ENCODE measurements at regions not wholly inside any gene's neighbourhood (a gene's known extent, or its start where the extent isn't known, plus 50 kb on each side); places are given as distances from the start of the nearest gene placed in this dataset.

GRCh38 chr2:176502619-176503018 lies 233.4 kb downstream of the MTX2 start:
- no peaks in the 10 kb centered on the region for H3K4me1 ChIP-seq (ENCODE audit: control insufficient read depth in 2 of 3, insufficient read depth in 2 of 3, low read depth in 1 of 3, low read length in 3 of 3)
- no peak overlapping the region for H3K4me3 ChIP-seq (ENCODE audit: low read length in 3 of 3)
- no peaks in the 10 kb centered on the region for H3K27me3 ChIP-seq (ENCODE audit: control insufficient read depth, insufficient read depth, low read length)
- TF ChIP-seq, protein P1, sequence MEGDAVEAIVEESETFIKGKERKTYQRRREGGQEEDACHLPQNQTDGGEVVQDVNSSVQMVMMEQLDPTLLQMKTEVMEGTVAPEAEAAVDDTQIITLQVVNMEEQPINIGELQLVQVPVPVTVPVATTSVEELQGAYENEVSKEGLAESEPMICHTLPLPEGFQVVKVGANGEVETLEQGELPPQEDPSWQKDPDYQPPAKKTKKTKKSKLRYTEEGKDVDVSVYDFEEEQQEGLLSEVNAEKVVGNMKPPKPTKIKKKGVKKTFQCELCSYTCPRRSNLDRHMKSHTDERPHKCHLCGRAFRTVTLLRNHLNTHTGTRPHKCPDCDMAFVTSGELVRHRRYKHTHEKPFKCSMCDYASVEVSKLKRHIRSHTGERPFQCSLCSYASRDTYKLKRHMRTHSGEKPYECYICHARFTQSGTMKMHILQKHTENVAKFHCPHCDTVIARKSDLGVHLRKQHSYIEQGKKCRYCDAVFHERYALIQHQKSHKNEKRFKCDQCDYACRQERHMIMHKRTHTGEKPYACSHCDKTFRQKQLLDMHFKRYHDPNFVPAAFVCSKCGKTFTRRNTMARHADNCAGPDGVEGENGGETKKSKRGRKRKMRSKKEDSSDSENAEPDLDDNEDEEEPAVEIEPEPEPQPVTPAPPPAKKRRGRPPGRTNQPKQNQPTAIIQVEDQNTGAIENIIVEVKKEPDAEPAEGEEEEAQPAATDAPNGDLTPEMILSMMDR (IDR thresholded peaks at IDR 0.05; ENCODE audit: borderline replicate concordance, extremely low read depth, insufficient read depth) = no peak
- DNase-seq = no peak
- no peak overlapping the region for H3K9ac ChIP-seq (ENCODE audit: low read length in 3 of 3)
- no peak for FAIRE-seq
- H3K36me3 ChIP-seq (ENCODE audit: control insufficient read depth in 2 of 3, insufficient read depth in 3 of 3, low read length in 3 of 3) = no peaks in the 10 kb centered on the region
- H3K9me3 ChIP-seq (ENCODE audit: control insufficient read depth in 2 of 3, insufficient read depth in 1 of 3, low read length in 3 of 3) = no peaks in the 10 kb centered on the region
- H3K27ac ChIP-seq (ENCODE audit: low read depth in 2 of 2, low read length in 2 of 2) = no peak overlapping the region
- intact Hi-C loops (cut with DNase I) = no loop called here

DNA sequence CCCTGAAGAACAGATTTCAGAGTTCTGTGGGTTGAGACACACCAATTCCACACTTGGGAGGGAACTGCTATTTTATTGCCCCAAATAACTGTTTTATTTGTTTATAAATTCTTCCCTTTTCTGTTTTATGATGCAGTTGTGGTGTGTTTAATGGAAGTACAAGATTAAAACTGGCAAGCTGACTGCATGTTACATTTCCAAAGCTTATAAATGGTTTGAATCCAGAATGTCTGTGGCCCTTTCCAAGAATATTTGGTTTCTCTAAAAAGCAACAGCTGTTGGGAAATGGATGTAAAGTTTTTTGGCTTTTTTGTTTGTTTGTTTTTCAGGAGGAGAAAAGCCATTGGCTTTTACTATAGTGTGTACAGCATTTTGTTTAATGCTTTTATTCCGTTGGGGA lies 234.5 kb downstream of the MTX2 start:
- Histone ChIP-seq H3K27ac (ENCODE audit: low read depth in 2 of 2, low read length in 2 of 2) (no peak overlapping the region), H3K4me3 (ENCODE audit: low read length in 3 of 3) (no peak overlapping the region), H3K27me3 (ENCODE audit: control insufficient read depth, insufficient read depth, low read length) (no peaks in the 10 kb centered on the region), H3K36me3 (ENCODE audit: control insufficient read depth in 2 of 3, insufficient read depth in 3 of 3, low read length in 3 of 3) (no peaks in the 10 kb centered on the region), H3K9me3 (ENCODE audit: control insufficient read depth in 2 of 3, insufficient read depth in 1 of 3, low read length in 3 of 3) (no peaks in the 10 kb centered on the region), H3K9ac (ENCODE audit: low read length in 3 of 3) (no peak overlapping the region), H3K4me1 (ENCODE audit: control insufficient read depth in 2 of 3, insufficient read depth in 2 of 3, low read depth in 1 of 3, low read length in 3 of 3) (no peaks in the 10 kb centered on the region)
- FAIRE-seq = no peak
- TF ChIP-seq, protein P1 (IDR thresholded peaks at IDR 0.05; ENCODE audit: borderline replicate concordance, extremely low read depth, insufficient read depth) = no peak
- intact Hi-C loops (cut with DNase I) = no loop called here
- DNase-seq = peak in 1 of 5 donors; percentile 73

- no peaks in the 10 kb centered on the region for H3K36me3 ChIP-seq (ENCODE audit: control insufficient read depth in 2 of 3, insufficient read depth in 3 of 3, low read length in 3 of 3)
- FAIRE-seq = no peak
- no peaks in the 10 kb centered on the region for H3K27me3 ChIP-seq (ENCODE audit: control insufficient read depth, insufficient read depth, low read length)
- H3K4me1 ChIP-seq (ENCODE audit: control insufficient read depth in 2 of 3, insufficient read depth in 2 of 3, low read depth in 1 of 3, low read length in 3 of 3) = no peaks in the 10 kb centered on the region
- DNase-seq = peak in 1 of 5 donors; percentile 51
- TF ChIP-seq, protein P1 (IDR thresholded peaks at IDR 0.05; ENCODE audit: borderline replicate concordance, extremely low read depth, insufficient read depth) = no peak
- intact Hi-C loops (cut with DNase I) = no loop called here
- H3K4me3 ChIP-seq (ENCODE audit: low read length in 3 of 3) = no peak overlapping the region
- no peak overlapping the region for H3K27ac ChIP-seq (ENCODE audit: low read depth in 2 of 2, low read length in 2 of 2)
- H3K9ac ChIP-seq (ENCODE audit: low read length in 3 of 3) = no peak overlapping the region
- H3K9me3 ChIP-seq (ENCODE audit: control insufficient read depth in 2 of 3, insufficient read depth in 1 of 3, low read length in 3 of 3) = no peaks in the 10 kb centered on the region
Observed at GRCh38 chr2:176504440-176504839, 235.2 kb downstream of the MTX2 start.

DNA sequence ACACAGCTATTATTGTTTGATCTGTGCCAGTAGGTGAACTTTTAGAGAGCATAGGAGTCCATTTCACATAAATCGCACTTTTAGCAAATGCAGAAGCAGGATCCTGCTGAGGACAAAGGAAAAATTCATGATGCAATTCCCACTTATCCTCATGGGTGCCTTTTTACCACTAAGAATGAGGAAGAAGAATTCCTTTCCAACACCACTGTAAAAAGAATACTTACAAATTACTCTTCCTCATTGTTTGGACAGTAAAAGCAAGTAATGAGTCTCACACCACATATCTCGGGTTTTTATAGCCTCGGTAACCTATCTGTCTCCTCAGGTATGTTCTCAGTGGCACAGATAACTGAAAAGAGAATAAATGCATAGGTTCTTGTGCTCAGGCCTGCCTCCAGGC lies 238.5 kb downstream of the MTX2 start:
- H3K27me3 ChIP-seq (ENCODE audit: control insufficient read depth, insufficient read depth, low read length) = no peaks in the 10 kb centered on the region
- no peaks in the 10 kb centered on the region for H3K9me3 ChIP-seq (ENCODE audit: control insufficient read depth in 2 of 3, insufficient read depth in 1 of 3, low read length in 3 of 3)
- H3K9ac ChIP-seq (ENCODE audit: low read length in 3 of 3) = no peak overlapping the region
- no peaks in the 10 kb centered on the region for H3K36me3 ChIP-seq (ENCODE audit: control insufficient read depth in 2 of 3, insufficient read depth in 3 of 3, low read length in 3 of 3)
- H3K4me3 ChIP-seq (ENCODE audit: low read length in 3 of 3) = no peak overlapping the region
- no peak for DNase-seq
- H3K27ac ChIP-seq (ENCODE audit: low read depth in 2 of 2, low read length in 2 of 2) = no peak overlapping the region
- intact Hi-C loops (cut with DNase I) = no loop called here
- FAIRE-seq = no peak
- TF ChIP-seq, protein P1 (IDR thresholded peaks at IDR 0.05; ENCODE audit: borderline replicate concordance, extremely low read depth, insufficient read depth) = no peak
- no peaks in the 10 kb centered on the region for H3K4me1 ChIP-seq (ENCODE audit: control insufficient read depth in 2 of 3, insufficient read depth in 2 of 3, low read depth in 1 of 3, low read length in 3 of 3)
